Peyer's patch (tissue), 4 donors: ENCODE measurements at regions not wholly inside any gene's neighbourhood (a gene's known extent, or its start where the extent isn't known, plus 50 kb on each side); places are given as distances from the start of the nearest gene placed in this dataset.

Experiments used
- CTCF ChIP-seq, 6 experiments: fragments of 450-650 bp in 4 of 6; fragments of 200-600 bp in 2 of 6; sonication (generic) in 1 of 6; IDR thresholded peaks; one replicate each; pipeline ENCODE4 v1.5.1; 2017 to 2019; ENCODE audit warnings: antibody characterized with exemption in 6 of 6, mild to moderate bottlenecking in 3 of 6, moderate library complexity in 1 of 6
- POLR2A ChIP-seq, 2 donors: fragments of 450-650 bp; IDR thresholded peaks; one replicate each; pipeline ENCODE4 v1.5.1; 2017; ENCODE audit warnings: antibody characterized with exemption in 2 of 2, mild to moderate bottlenecking in 2 of 2, moderate library complexity in 2 of 2

- TF ChIP-seq POLR2A (IDR thresholded peaks at IDR 0.05) (no peak), CTCF (IDR thresholded peaks at IDR 0.05) (no peak)
Observed at GRCh38 chr6:50289366-50289765, 239.6 kb upstream of the DEFB112 start.
